ENCODE measurements at regions not wholly inside any gene's neighbourhood (a gene's known extent, or its start where the extent isn't known, plus 50 kb on each side); places are given as distances from the start of the nearest gene placed in this dataset.

- Histone ChIP-seq H3K27me3 (replicated peaks; ENCODE audit: control insufficient read depth, insufficient read depth, low read length) (peaks cover 4% of the 10 kb centered on the region), H3K4me3 (ENCODE audit: low read length) (no peak overlapping the region), H3K4me1 (ENCODE audit: control insufficient read depth, insufficient read depth, low read length) (peaks cover 19% of the 10 kb centered on the region), H3K9me3 (ENCODE audit: control insufficient read depth, low read length) (no peaks in the 10 kb centered on the region), H3K9ac (ENCODE audit: low read length) (no peak overlapping the region), H3K36me3 (ENCODE audit: control insufficient read depth, insufficient read depth, low read length, severe bottlenecking) (peaks cover 9% of the 10 kb centered on the region)
- DNase-seq (ENCODE audit: low read depth) = no peak
These were observed 52.5 kb upstream of the PDE8B start for GRCh38 chr5:77157732-77158532.

DNA sequence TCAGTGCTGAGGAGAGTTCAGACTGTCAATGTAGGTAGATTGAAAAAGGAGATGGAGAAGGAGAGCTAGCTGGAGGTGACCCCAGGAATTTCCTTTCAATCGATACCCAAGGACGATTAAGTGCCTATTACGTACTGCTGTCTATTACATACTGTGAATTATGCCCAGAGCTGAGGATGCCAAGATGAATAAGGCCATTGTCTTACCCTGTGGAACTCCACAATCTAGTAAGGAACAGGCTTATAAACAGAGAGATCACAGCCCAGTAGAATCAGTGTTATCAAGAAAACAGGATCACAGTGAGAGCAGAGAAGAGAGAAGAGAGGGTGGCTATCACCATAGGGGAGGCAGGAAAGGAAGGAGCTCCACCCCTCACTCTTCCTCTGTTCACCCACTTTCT lies 54.1 kb upstream of the PDE8B start:
- H3K4me3 ChIP-seq (ENCODE audit: low read length) = no peak overlapping the region
- peaks cover 4% of the 10 kb centered on the region for H3K27me3 ChIP-seq (replicated peaks; ENCODE audit: control insufficient read depth, insufficient read depth, low read length)
- H3K9ac ChIP-seq (ENCODE audit: low read length) = no peak overlapping the region
- peaks cover 19% of the 10 kb centered on the region for H3K4me1 ChIP-seq (ENCODE audit: control insufficient read depth, insufficient read depth, low read length)
- no peak for DNase-seq (ENCODE audit: low read depth)
- H3K36me3 ChIP-seq (ENCODE audit: control insufficient read depth, insufficient read depth, low read length, severe bottlenecking) = peaks cover 19% of the 10 kb centered on the region
- H3K9me3 ChIP-seq (ENCODE audit: control insufficient read depth, low read length) = no peaks in the 10 kb centered on the region

DNA sequence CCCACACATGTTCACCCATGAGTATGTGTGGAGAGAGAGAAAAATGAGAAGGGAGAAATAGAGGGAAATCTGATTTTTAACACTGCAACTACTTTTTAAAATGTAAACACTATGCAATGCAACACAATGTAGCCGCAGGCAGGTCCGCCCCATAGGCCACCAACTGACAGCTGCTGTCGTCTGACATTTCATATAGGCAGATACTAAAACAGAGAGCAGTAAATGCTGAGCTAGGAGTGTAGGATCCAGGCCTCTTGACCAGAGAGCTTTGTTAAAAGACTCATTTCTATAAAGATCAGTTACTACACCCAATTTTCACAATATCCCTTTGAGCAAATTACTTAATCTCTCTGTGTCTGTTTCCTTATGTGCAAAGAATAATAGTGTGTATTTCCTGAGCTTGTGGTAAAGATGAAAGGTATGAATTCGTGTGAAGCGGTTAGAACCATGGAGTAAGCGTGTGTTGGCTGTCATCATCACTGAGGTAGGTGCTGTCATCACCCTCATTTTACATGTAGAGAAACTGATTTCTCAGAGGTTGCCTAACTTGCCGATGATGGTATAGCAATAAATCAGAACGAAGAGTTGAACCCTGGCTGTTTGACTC lies 55.2 kb upstream of the PDE8B start:
- peaks cover 24% of the 10 kb centered on the region for H3K4me1 ChIP-seq (ENCODE audit: control insufficient read depth, insufficient read depth, low read length)
- peaks cover 24% of the 10 kb centered on the region for H3K36me3 ChIP-seq (ENCODE audit: control insufficient read depth, insufficient read depth, low read length, severe bottlenecking)
- no peak for DNase-seq (ENCODE audit: low read depth)
- no peak overlapping the region for H3K9ac ChIP-seq (ENCODE audit: low read length)
- no peaks in the 10 kb centered on the region for H3K9me3 ChIP-seq (ENCODE audit: control insufficient read depth, low read length)
- H3K27me3 ChIP-seq (replicated peaks; ENCODE audit: control insufficient read depth, insufficient read depth, low read length) = peaks cover 4% of the 10 kb centered on the region
- no peak overlapping the region for H3K4me3 ChIP-seq (ENCODE audit: low read length)

- H3K4me1 ChIP-seq (ENCODE audit: control insufficient read depth, insufficient read depth, low read length) = peaks cover 27% of the 10 kb centered on the region
- no peak for DNase-seq (ENCODE audit: low read depth)
- no peak overlapping the region for H3K4me3 ChIP-seq (ENCODE audit: low read length)
- H3K9ac ChIP-seq (ENCODE audit: low read length) = no peak overlapping the region
- peaks cover 40% of the 10 kb centered on the region for H3K36me3 ChIP-seq (ENCODE audit: control insufficient read depth, insufficient read depth, low read length, severe bottlenecking)
- H3K27me3 ChIP-seq (replicated peaks; ENCODE audit: control insufficient read depth, insufficient read depth, low read length) = no peaks in the 10 kb centered on the region
- H3K9me3 ChIP-seq (ENCODE audit: control insufficient read depth, low read length) = no peaks in the 10 kb centered on the region
These were observed 58.0 kb upstream of the PDE8B start for GRCh38 chr5:77152441-77152840.

DNA sequence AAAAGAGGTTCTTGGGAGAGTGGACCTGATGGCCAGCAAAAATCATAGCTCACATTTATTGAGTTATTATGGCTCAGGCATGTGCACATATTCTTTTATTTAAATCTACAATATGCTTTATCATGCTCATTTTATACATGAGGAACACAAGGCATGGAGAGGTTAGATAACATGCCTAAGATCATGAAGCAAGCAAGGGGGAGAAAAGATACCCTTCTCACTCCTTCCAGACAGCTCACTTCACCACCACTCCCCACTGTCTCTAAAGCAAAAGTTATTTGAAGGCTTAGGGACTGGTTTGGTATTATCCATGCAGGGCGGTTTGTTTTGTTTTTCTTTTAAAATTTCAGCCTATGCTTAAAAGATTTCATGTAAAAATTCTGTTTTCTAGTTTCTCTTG lies 59.0 kb upstream of the PDE8B start:
- Histone ChIP-seq H3K4me1 (ENCODE audit: control insufficient read depth, insufficient read depth, low read length) (peaks cover 31% of the 10 kb centered on the region), H3K9me3 (ENCODE audit: control insufficient read depth, low read length) (no peaks in the 10 kb centered on the region), H3K36me3 (ENCODE audit: control insufficient read depth, insufficient read depth, low read length, severe bottlenecking) (peaks cover 45% of the 10 kb centered on the region), H3K4me3 (ENCODE audit: low read length) (no peak overlapping the region), H3K9ac (ENCODE audit: low read length) (no peak overlapping the region), H3K27me3 (replicated peaks; ENCODE audit: control insufficient read depth, insufficient read depth, low read length) (no peaks in the 10 kb centered on the region)
- DNase-seq (ENCODE audit: low read depth) = no peak

- Histone ChIP-seq H3K4me3 (ENCODE audit: low read length) (no peak overlapping the region), H3K4me1 (ENCODE audit: control insufficient read depth, insufficient read depth, low read length) (peaks cover 43% of the 10 kb centered on the region), H3K36me3 (ENCODE audit: control insufficient read depth, insufficient read depth, low read length, severe bottlenecking) (peaks cover 38% of the 10 kb centered on the region), H3K9me3 (ENCODE audit: control insufficient read depth, low read length) (no peaks in the 10 kb centered on the region), H3K9ac (ENCODE audit: low read length) (no peak overlapping the region), H3K27me3 (replicated peaks; ENCODE audit: control insufficient read depth, insufficient read depth, low read length) (no peaks in the 10 kb centered on the region)
- no peak for DNase-seq (ENCODE audit: low read depth)
These were observed 59.8 kb upstream of the ZBED3 start for GRCh38 chr5:77146896-77147295.

DNA sequence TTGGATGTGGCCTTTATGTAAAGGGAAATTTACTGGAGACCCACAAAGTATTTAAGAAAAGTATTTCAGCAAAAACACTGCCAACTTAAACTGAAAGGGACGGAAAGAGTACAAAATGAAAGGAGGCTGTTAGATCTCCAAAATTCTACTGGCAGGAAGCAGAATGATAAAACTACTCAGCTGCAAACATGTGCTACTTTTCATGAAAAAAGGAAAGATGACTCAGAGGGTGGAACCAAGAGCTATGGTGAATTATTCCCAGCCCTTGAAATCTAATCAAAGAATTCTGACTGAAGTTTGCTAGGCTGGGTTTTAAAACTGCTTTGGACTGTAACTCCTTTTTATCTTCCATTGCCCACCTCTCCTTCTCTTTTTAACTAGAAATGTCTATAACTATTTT lies 58.6 kb upstream of the ZBED3 start:
- Histone ChIP-seq H3K9me3 (ENCODE audit: control insufficient read depth, low read length) (no peaks in the 10 kb centered on the region), H3K36me3 (ENCODE audit: control insufficient read depth, insufficient read depth, low read length, severe bottlenecking) (peaks cover 26% of the 10 kb centered on the region), H3K27me3 (replicated peaks; ENCODE audit: control insufficient read depth, insufficient read depth, low read length) (no peaks in the 10 kb centered on the region), H3K4me3 (ENCODE audit: low read length) (peak overlapping the region; percentile 11), H3K4me1 (ENCODE audit: control insufficient read depth, insufficient read depth, low read length) (peaks cover 42% of the 10 kb centered on the region), H3K9ac (ENCODE audit: low read length) (peak overlapping the region; percentile 74)
- DNase-seq (ENCODE audit: low read depth) = peak; percentile 54

GRCh38 chr5:77144837-77145139 lies 57.7 kb upstream of the ZBED3 start:
- Histone ChIP-seq H3K4me1 (ENCODE audit: control insufficient read depth, insufficient read depth, low read length) (peaks cover 38% of the 10 kb centered on the region), H3K4me3 (ENCODE audit: low read length) (no peak overlapping the region), H3K36me3 (ENCODE audit: control insufficient read depth, insufficient read depth, low read length, severe bottlenecking) (peaks cover 22% of the 10 kb centered on the region), H3K9me3 (ENCODE audit: control insufficient read depth, low read length) (no peaks in the 10 kb centered on the region), H3K27me3 (replicated peaks; ENCODE audit: control insufficient read depth, insufficient read depth, low read length) (no peaks in the 10 kb centered on the region), H3K9ac (ENCODE audit: low read length) (peak overlapping the region; percentile 74)
- DNase-seq (ENCODE audit: low read depth) = no peak

GRCh38 chr5:77143998-77144836 lies 57.1 kb upstream of the ZBED3 start:
- Histone ChIP-seq H3K4me1 (ENCODE audit: control insufficient read depth, insufficient read depth, low read length) (peaks cover 43% of the 10 kb centered on the region), H3K9me3 (ENCODE audit: control insufficient read depth, low read length) (no peaks in the 10 kb centered on the region), H3K4me3 (ENCODE audit: low read length) (peak overlapping the region; percentile 33), H3K36me3 (ENCODE audit: control insufficient read depth, insufficient read depth, low read length, severe bottlenecking) (peaks cover 17% of the 10 kb centered on the region), H3K27me3 (replicated peaks; ENCODE audit: control insufficient read depth, insufficient read depth, low read length) (no peaks in the 10 kb centered on the region), H3K9ac (ENCODE audit: low read length) (peak overlapping the region; percentile 74)
- peak; percentile 92 for DNase-seq (ENCODE audit: low read depth)

DNA sequence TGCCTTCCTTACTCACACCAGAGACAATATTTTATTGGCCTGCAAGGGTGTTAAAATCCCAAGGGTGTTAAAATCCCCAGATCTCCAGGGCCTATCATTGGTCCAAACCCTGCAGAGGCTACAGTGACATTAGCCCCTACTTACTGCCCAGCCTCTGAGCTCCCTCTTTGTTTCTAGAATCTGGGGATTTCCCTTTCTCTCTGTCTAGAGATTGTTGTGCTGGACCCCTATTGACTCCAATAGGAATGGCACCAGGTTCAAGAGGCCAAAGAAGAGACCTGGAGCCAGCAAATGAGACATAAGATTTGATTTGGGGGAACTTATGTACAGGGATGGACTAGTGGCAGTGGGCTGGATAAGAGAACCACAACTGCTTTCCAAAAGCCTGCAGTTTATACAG lies 53.3 kb upstream of the ZBED3 start:
- DNase-seq (ENCODE audit: low read depth) = no peak
- Histone ChIP-seq H3K9ac (ENCODE audit: low read length) (peak overlapping the region; percentile 78), H3K27me3 (replicated peaks; ENCODE audit: control insufficient read depth, insufficient read depth, low read length) (no peaks in the 10 kb centered on the region), H3K36me3 (ENCODE audit: control insufficient read depth, insufficient read depth, low read length, severe bottlenecking) (no peaks in the 10 kb centered on the region), H3K4me3 (ENCODE audit: low read length) (peak overlapping the region; percentile 71), H3K4me1 (ENCODE audit: control insufficient read depth, insufficient read depth, low read length) (peaks cover 42% of the 10 kb centered on the region), H3K9me3 (ENCODE audit: control insufficient read depth, low read length) (no peaks in the 10 kb centered on the region)

DNA sequence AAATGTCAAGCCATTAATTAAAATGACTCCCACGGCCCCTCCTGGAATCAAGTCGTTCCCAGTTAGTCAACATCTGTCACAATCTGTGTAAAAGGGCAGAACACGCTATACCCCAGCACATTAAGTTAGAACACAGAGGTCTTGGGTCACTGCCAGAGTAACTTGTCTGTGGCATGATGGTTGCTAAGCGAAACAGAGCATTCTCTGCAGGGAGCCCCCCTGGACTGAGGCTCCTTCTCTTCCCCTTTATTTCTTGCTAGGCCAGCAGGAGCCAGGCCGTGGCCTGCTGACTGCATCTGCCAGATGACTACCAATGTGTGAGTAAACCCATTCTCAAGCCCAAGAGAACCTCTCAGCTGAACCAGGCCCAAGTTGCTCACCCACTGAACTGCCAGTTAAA lies 51.9 kb upstream of the ZBED3 start:
- no peak for DNase-seq (ENCODE audit: low read depth)
- Histone ChIP-seq H3K4me1 (ENCODE audit: control insufficient read depth, insufficient read depth, low read length) (peaks cover 33% of the 10 kb centered on the region), H3K9ac (ENCODE audit: low read length) (peak overlapping the region; percentile 78), H3K36me3 (ENCODE audit: control insufficient read depth, insufficient read depth, low read length, severe bottlenecking) (no peaks in the 10 kb centered on the region), H3K4me3 (ENCODE audit: low read length) (peak overlapping the region; percentile 71), H3K27me3 (replicated peaks; ENCODE audit: control insufficient read depth, insufficient read depth, low read length) (no peaks in the 10 kb centered on the region), H3K9me3 (ENCODE audit: control insufficient read depth, low read length) (no peaks in the 10 kb centered on the region)

Data from adipocyte (in vitro differentiated cells).